HG03039 (cell line): ENCODE measurements at regions not wholly inside any gene's neighbourhood (a gene's known extent, or its start where the extent isn't known, plus 50 kb on each side); places are given as distances from the start of the nearest gene placed in this dataset.

ENCODE experiments used
- ATAC-seq: cut with Tn5 transposase; IDR thresholded peaks from one replicate; pipeline ENCODE4 v1.9.1; 2021; ENCODE audit warnings: mild to moderate bottlenecking, moderate library complexity; ENCODE audit not compliant: unreplicated experiment

DNA sequence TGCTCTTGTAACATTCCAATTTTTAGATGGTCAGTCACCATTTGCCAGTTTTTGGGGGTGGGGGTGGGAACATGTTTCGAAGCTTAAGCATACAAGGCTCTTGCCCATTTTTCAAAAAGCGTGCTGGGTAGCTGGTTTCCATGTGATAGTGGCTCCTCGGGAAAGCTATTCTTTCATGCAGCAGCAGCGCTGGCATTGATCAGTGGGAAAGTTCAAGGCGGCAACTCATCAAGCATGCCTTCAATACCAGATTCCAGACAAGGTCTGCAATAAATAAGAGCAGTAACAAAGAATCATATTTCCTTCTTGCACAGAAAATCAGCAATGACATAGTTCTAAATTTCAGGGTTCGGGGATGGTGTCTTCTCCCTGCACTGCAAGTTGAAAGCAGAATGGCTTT, 133.5 kb upstream of the ONECUT1 start:
- ATAC-seq, result no peak

- ATAC-seq, result no peak
Observed at GRCh38 chr15:52922871-52923270, 132.7 kb upstream of the ONECUT1 start.

DNA sequence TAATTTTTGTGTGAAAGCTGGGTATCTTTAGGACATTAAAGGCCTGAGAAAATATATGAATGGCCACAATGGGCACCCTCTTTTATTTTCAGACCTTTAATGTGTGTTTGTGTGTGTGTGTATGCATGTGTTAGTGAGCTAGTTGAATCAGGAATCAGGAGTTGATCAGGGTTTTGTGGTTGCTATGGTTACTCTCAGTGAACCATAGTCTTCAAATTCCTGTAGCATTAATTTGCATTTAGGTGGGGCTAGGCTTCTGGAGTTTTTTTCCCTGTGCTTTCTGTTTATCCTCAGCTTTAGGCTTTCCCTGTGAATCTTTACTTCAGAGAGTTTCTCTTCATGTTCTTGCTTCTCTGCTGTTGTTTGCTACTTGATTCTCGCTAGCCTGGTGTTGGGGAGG, 122.0 kb upstream of the ONECUT1 start:
- ATAC-seq, result no peak

DNA sequence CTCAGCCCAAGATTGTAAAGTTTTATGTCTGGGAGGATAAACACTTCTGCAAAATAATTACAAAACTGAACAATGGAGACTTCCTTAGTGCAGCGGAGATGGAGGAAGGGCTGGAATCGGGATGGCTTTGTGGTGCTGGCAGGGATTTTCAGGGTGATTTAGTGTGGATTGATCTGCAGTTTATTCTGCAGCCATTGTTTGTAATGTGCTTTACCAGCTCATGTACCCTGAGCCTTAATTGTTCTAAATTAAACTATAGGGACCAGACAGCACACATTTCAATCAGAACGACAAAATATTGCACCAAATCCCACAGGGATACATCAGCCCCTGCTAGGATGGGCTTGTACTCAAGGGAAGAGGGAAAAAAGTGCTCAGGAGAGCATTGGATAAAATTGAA, 103.2 kb upstream of the ONECUT1 start:
- ATAC-seq, result no peak

DNA sequence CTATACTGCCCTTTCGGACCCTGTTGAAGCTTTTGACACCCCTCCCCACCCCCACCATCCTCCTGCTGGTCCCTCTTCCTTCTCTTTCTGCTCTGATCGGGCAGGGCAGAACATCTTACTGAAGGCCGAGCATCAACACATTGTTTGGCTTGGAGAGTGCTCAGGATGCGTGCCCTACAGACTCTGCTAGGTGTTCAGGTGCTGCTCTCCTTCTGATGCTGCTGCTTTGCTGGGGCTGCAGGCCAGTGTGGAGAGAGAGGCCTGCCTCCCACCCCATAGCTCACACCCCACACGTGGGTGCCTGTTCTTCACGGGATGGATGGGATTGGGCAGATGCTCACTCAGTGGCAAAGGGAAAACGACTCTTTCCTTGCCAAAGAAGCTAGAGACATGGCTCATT, 89.8 kb upstream of the ONECUT1 start:
- no peak for ATAC-seq

DNA sequence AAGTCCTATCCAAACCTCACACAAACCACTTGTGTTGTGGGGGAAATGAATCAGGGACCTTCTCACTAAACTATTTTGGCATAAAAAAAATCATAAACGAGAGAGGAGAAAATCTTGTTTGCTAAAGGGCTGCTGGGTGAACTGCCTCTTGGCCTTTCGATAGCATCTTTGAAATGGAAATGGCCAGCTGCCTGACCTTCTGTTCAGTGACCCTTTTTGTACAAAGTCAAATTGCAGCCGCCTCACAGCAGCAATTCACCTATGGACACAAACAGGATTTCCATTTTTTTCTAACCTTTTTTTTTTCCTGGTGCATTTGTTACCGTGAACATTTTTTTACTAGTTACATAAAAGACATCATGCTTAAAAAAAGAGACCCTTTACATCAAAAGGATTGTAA, 89.0 kb upstream of the ONECUT1 start:
- ATAC-seq, result no peak

DNA sequence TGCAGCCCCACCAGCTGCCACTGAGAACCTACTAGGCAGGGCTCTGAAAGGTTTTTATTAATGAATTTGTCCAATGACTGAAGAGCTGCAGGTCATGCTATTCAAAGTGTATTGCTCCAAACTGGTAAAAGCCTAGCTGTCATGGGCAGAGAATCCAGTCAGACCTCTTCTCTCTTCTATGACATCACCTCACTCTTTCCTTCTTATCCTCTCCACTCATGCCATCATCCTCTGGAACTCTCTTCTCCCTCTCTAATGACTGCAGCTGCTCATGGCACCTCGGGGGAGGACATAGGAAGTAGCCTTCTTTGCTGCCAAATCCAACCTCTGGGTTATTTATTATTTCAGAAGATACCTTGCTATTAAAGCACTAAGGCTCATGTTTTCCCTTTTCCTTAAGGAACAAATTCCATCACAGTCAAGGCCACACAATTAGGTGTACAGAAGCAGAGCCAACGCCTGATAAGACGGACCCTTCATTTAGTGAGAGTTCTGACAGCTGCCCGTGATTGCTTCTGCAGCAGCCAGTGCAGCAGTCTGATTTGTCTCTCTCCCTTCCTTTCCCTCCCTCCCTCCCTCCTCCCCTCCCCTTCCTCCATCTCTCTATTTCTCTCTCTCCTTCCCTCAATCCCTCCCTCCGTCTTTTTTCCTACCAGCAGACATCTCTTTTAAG, 87.0 kb upstream of the ONECUT1 start:
- no peak for ATAC-seq

DNA sequence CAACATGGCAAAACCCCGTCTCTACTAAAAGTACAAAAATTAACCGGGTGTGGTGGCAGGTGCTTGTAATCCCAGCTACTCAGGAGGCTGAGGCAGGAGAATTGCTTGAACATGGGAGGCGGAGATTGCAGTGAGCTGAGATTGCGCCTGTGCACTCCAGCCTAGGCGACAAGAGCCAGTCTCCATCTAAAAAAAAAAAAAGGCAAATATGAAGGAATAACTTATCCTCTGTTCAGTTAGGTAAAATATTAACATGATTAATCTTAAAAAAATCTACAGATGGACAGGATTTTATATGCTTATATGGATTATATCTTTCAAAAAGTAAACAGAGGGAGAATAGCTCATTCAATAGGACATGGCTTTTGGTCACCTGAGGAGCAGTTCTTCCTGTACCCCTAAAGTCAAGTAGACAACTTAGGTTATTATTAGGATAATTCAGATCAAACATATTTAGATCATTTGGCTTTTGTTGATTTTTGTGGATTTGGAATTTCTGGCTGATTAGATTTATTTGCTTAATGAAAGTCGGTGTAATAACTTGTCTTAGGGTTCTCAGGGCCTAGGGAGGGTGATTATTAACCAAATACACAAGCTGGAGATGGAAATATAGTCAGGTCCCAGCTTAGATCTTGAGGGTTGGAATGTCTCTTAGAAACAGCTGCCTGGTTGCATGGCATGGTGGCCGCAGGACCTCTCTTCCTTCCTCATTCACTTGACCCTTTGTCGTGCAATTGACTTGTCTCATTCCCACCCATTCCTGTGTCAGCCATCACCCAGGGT, 82.1 kb upstream of the ONECUT1 start:
- ATAC-seq, result no peak

- no peak for ATAC-seq
Observed at GRCh38 chr15:52870015-52870414, 79.9 kb upstream of the ONECUT1 start.

DNA sequence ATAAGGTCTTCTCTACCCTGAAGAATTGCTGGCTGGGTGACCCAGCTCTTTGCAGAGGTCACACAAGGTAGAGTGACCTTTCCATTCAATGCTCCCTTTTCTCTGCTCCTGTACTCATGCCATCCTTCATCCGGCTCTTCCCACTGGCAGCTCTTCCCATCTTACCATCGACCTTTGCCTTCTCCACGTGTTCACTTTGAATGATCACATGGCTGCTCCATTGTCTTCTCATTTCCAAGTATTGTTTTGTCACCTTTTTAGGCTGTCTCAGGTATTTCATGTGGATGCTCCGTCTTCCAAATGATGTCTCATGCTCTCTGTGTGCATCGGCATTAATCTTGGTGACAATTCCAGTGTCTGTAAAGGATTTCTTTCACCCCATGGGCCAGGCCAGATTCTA, 76.6 kb upstream of the ONECUT1 start:
- no peak for ATAC-seq

DNA sequence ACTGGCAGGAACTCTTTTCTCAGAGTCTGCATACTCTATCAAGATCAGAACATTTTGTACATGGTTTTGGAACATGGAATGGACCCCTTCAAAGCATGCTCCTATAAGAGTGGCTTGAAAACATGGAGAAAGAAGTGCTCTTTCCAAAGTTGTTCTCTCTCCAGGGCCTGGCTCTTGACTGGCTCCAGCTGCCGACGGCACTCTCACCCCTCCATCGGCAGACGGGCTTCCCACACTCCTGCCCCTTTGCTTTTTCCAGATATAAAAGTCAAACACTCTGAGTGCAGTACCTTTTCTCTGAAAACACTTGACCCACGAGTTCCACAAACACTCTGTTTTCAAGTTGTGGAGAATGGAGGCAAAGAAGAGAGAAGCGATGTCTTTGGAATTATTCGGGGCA, 72.5 kb upstream of the ONECUT1 start:
- ATAC-seq, result no peak

GRCh38 chr15:52858782-52859176, 68.6 kb upstream of the ONECUT1 start:
- ATAC-seq, result no peak

GRCh38 chr15:52857937-52858781, 68.0 kb upstream of the ONECUT1 start:
- ATAC-seq, result no peak

DNA sequence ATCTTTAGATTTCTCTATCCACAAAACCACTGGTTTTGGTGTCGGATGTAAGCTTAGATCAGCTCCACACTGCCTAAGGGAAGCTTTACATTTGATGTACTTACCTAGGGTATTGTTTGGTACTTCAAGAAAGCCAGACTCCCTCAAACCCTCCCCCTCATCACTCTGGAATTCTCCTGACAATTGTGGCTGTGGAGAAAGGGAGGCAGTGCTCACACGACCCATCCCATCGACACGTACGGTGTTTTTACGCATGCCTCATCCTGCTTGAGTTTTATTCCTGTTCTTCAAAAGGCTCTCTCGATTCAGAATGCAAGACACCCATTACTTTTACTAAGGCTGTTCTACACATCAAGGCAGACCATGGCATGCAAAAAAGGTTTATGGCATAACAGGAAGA, 67.3 kb upstream of the ONECUT1 start:
- no peak for ATAC-seq

- ATAC-seq, result no peak
Observed at GRCh38 chr15:52856286-52856685, 66.2 kb upstream of the ONECUT1 start.

DNA sequence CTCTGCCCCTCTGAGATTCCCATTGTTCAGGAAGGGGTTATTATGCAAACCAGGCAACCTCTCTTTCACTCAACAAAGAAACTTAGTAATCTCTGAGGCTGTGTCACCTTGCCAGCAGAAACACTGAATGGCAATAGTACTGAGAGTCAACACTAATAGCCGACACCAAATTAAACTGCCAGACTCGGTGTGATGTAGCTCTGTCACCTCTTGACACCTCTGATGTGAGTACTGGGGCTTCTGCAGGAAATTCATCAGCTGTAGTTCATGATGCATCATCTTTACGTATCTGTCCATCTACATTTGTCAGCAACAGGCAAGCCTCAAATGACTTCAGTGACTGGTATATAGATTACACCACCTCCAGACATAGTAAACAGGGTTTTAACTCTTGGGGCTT, 65.0 kb upstream of the ONECUT1 start:
- no peak for ATAC-seq

DNA sequence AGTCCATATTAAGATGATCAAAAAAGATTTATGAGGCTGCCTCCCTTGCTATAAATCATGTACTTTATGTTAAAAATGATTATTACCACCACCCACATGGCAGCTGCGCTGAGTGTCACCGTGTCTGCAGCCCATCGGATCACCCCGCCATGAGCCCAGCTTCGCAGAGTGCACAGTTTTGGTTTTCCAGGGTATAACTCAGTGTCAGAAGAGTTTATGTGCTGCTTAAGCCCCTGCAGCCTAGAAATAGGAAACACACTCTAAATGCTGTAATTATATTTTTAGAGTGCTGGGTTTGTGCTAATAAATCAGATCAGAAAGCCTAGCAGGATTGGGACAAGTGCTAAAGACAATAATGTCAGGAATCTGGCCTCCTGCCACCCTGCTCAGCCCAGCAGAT, 54.7 kb upstream of the ONECUT1 start:
- ATAC-seq, result no peak
